ENCODE measurements at regions not wholly inside any gene's neighbourhood (a gene's known extent, or its start where the extent isn't known, plus 50 kb on each side); places are given as distances from the start of the nearest gene placed in this dataset.

DNA sequence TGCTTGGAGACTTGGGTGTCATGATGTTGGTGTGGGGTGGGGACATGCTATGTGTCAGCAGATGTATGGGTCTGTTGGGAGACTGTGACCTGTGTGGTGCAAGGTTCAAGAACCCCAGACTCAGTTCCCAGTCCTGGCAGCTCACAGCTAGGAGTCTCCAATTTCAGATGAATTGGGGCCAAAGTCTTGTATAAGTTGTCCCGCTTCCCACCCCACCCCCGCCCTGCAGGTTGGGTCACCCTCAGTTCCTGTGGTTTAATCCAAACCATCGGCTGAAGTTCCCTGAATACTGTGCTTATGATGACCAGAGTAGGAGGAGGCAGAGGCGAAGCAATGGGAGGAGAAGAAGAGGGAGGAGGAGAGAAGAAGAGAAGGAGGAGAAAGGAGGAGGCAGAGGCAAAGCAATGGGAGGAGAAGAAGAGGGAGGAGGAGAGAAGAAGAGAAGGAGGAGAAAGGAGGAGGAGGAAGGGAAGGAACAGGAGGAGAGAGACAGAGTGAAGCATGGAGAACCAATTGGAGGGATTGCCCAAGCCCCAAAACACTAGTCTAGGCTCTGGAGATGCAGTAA lies 112.6 kb downstream of the EFNB1 start:
- Histone ChIP-seq H3K9me3 (no peaks in the 10 kb centered on the region), H3K4me3 (no peak overlapping the region), H3K27me3 (no peaks in the 10 kb centered on the region), H3K36me3 (no peaks in the 10 kb centered on the region), H3K4me1 (no peaks in the 10 kb centered on the region), H3K27ac (no peak overlapping the region)
- DNase-seq (no peak), ATAC-seq (no peak)
- intact Hi-C loops (cut with DNase I), result no loop called here
- TF ChIP-seq, protein P1, sequence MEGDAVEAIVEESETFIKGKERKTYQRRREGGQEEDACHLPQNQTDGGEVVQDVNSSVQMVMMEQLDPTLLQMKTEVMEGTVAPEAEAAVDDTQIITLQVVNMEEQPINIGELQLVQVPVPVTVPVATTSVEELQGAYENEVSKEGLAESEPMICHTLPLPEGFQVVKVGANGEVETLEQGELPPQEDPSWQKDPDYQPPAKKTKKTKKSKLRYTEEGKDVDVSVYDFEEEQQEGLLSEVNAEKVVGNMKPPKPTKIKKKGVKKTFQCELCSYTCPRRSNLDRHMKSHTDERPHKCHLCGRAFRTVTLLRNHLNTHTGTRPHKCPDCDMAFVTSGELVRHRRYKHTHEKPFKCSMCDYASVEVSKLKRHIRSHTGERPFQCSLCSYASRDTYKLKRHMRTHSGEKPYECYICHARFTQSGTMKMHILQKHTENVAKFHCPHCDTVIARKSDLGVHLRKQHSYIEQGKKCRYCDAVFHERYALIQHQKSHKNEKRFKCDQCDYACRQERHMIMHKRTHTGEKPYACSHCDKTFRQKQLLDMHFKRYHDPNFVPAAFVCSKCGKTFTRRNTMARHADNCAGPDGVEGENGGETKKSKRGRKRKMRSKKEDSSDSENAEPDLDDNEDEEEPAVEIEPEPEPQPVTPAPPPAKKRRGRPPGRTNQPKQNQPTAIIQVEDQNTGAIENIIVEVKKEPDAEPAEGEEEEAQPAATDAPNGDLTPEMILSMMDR (IDR thresholded peaks at IDR 0.05), result no peak

DNA sequence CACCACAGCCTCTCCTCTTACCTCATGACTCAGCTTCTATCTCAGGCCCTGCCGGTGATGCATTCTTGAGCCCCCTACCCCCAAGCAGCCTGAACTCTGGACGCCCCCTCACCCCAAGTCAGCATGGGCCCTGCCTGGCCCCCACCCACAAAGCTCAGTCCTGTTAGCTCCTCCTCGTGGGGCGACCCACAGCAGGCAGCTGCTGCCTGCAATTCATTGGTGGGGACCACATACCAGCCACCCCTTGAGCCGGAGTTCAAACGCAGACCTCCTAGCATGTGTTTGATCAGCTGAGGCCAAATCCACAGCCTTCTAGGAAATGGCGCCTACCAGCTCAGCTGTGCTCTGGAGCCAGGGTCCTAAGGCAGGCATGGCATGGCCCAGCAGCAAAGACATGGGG lies 111.8 kb downstream of the EFNB1 start:
- H3K9me3 ChIP-seq, result no peaks in the 10 kb centered on the region
- TF ChIP-seq, protein P1 (IDR thresholded peaks at IDR 0.05), result no peak
- ATAC-seq (no peak), DNase-seq (no peak)
- H3K4me3 ChIP-seq, result no peak overlapping the region
- H3K27me3 ChIP-seq, result no peaks in the 10 kb centered on the region
- no peaks in the 10 kb centered on the region for H3K4me1 ChIP-seq
- intact Hi-C loops (cut with DNase I), result no loop called here
- H3K36me3 ChIP-seq, result no peaks in the 10 kb centered on the region
- no peak overlapping the region for H3K27ac ChIP-seq

DNA sequence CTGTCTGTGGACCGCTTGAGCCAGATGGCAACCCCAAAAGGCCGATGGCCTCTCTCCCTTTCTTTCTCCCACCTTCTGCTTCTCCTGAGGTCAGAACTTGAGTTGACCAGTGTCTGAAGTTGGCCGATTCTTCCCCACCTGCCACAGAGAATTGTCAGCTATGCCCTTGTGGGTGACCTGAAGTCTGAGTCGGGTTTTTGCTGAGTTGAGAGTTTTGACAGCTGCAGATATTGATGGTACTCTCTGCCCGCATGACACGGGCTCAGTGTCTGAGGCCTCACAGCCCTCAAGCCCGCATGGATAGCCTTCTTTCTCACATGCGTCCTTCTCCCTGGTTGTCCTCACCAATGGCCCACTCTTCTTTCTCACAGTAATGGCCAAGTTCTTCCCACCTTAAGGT lies 111.0 kb downstream of the EFNB1 start:
- no peak overlapping the region for H3K4me3 ChIP-seq
- intact Hi-C loops (cut with DNase I), result no loop called here
- H3K27me3 ChIP-seq, result no peaks in the 10 kb centered on the region
- H3K36me3 ChIP-seq, result no peaks in the 10 kb centered on the region
- TF ChIP-seq, protein P1 (IDR thresholded peaks at IDR 0.05), result no peak
- no peaks in the 10 kb centered on the region for H3K4me1 ChIP-seq
- ATAC-seq (no peak), DNase-seq (no peak)
- no peak overlapping the region for H3K27ac ChIP-seq
- no peaks in the 10 kb centered on the region for H3K9me3 ChIP-seq

DNA sequence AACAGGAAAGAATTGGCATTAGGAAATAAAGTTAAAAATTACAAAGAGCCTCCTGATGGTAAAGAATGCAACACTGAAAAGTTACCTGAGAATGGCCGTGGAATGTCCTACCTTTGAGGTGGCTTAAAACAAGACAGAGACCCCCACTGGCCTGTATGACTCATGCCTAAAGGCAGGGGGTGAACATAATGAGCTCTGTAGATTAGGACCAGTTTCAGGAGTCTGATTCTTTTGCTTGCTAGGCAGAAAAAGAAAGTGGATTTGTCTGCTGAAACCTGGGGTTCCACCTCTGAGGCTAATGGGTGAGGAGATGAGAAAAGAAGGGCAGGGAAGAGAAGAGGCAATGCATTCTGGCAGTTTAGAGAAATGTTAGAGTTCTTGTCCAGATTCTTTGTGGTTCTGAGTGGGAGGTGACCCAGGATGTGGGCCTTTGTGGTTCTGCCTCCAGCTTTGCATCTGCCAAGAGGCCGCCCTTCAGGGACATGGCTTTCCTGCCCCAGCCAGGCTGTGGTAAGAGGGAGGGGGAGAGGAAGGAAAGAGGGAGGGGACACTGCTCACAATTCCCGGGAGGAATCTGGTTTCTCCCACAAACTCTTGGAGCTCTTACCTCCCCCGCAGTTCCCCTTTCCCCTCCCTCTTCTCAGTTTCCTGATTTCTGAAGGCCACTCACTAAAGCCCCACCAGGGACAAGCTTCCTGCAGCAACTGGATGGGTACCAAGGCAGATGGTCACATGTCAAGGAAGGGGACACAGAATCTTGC lies 109.6 kb downstream of the EFNB1 start:
- Histone ChIP-seq H3K9me3 (no peaks in the 10 kb centered on the region), H3K4me3 (no peak overlapping the region), H3K27me3 (no peaks in the 10 kb centered on the region), H3K27ac (no peak overlapping the region), H3K36me3 (no peaks in the 10 kb centered on the region), H3K4me1 (no peaks in the 10 kb centered on the region)
- ATAC-seq (no peak), DNase-seq (no peak)
- TF ChIP-seq, protein P1 (IDR thresholded peaks at IDR 0.05), result no peak
- intact Hi-C loops (cut with DNase I), result no loop called here

DNA sequence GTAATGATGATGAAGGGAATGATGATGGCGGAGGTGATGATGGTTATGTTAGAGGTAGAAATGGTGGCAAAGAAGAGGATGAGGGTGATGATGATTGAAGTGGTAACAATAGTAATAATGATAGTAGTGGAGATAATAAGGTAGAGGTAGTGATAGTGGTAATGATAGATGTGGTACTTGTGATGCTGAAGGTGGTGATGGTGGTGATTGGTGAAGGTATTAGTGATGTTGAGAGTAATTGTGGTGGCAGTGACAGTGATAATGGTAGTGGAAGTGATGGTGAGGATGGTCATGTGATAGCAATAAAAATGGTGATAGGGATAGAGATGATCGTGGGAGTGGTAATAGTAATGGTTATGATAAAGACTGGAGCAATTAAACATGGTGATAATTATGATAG lies 108.8 kb downstream of the EFNB1 start:
- H3K9me3 ChIP-seq, result no peaks in the 10 kb centered on the region
- intact Hi-C loops (cut with DNase I), result no loop called here
- no peaks in the 10 kb centered on the region for H3K36me3 ChIP-seq
- H3K27me3 ChIP-seq, result no peaks in the 10 kb centered on the region
- no peak overlapping the region for H3K27ac ChIP-seq
- DNase-seq (no peak), ATAC-seq (no peak)
- no peak overlapping the region for H3K4me3 ChIP-seq
- no peaks in the 10 kb centered on the region for H3K4me1 ChIP-seq
- TF ChIP-seq, protein P1 (IDR thresholded peaks at IDR 0.05), result no peak

Data from upper lobe of right lung (tissue), 1 donor.